Calu3 (cell line): ENCODE measurements at regions not wholly inside any gene's neighbourhood (a gene's known extent, or its start where the extent isn't known, plus 50 kb on each side); places are given as distances from the start of the nearest gene placed in this dataset.

Experiments
- BruUV-seq: library from RNA; stranded (reverse); fragments of 400-500 nt; replicated peaks from 2 replicates; lab custom pipeline; 2021; lab: Mats Ljungman, UMichigan
- CTCF ChIA-PET: fragments of 300-600 bp; sonication (Branson Sonifier 250); formaldehyde crosslinking; loops from one replicate; lab custom pipeline; 2022; ENCODE audit warnings: antibody characterized with exemption; lab: Charles Lee
- DNase-seq: peaks from one replicate; pipeline ENCODE4 v3.0.0; 2022
- H3K27ac Mint-ChIP-seq: one replicate; pipeline ENCODE4 v1.8.0; 2022; ENCODE audit warnings: mixed read lengths; ENCODE audit not compliant: unreplicated experiment
- H3K27me3 Mint-ChIP-seq: one replicate; pipeline ENCODE4 v1.8.0; 2022; ENCODE audit warnings: mixed read lengths; ENCODE audit not compliant: unreplicated experiment
- H3K36me3 Mint-ChIP-seq: one replicate; pipeline ENCODE4 v1.8.0; 2022; ENCODE audit warnings: mild to moderate bottlenecking, moderate library complexity, mixed read lengths; ENCODE audit not compliant: insufficient read depth, unreplicated experiment
- H3K4me1 Mint-ChIP-seq: one replicate; pipeline ENCODE4 v1.8.0; 2022; ENCODE audit warnings: mild to moderate bottlenecking, low read depth, mixed read lengths; ENCODE audit not compliant: unreplicated experiment
- H3K4me3 Mint-ChIP-seq: one replicate; pipeline ENCODE4 v1.8.0; 2022; ENCODE audit warnings: mild to moderate bottlenecking, low read depth, moderate library complexity, mixed read lengths; ENCODE audit not compliant: unreplicated experiment
- H3K9me3 Mint-ChIP-seq: one replicate; pipeline ENCODE4 v1.8.0; 2022; ENCODE audit warnings: low read depth, mixed read lengths; ENCODE audit not compliant: unreplicated experiment
- CTCF ChIP-seq: fragments of 200-600 bp; IDR thresholded peaks from one replicate; pipeline ENCODE4 v1.8.0; 2022; ENCODE audit warnings: antibody characterized with exemption; ENCODE audit not compliant: unreplicated experiment
- intact Hi-C: fragments of 100-400 bp; cut with micrococcal nuclease; formaldehyde crosslinking; loops from one replicate; pipeline ENCODE4 v1.10.0; 2022; ENCODE audit not compliant: unreplicated experiment

- Mint-ChIP-seq H3K27ac (no peak overlapping the region), H3K4me3 (no peak overlapping the region), H3K9me3 (no peaks in the 10 kb centered on the region), H3K27me3 (no peaks in the 10 kb centered on the region), H3K4me1 (no peaks in the 10 kb centered on the region), H3K36me3 (no peaks in the 10 kb centered on the region)
- BruUV-seq = no TSS peak
- no peak for DNase-seq
- CTCF ChIA-PET = no interaction called here
- intact Hi-C loops = loop anchor here (1.0 to 10.0 kb wide), 2 partner anchors 33 to 411 kb away; no protein-coding TSS in a partner anchor
- TF ChIP-seq CTCF = no peak
Measured at GRCh38 chr4:130335417-130336194, 1239.7 kb downstream of the C4orf33 start.

GRCh38 chr4:130336585-130337217 is 1240.7 kb downstream of the C4orf33 start:
- Mint-ChIP-seq H3K4me1 (no peaks in the 10 kb centered on the region), H3K9me3 (no peaks in the 10 kb centered on the region), H3K36me3 (no peaks in the 10 kb centered on the region), H3K27me3 (no peaks in the 10 kb centered on the region), H3K4me3 (no peak overlapping the region), H3K27ac (no peak overlapping the region)
- intact Hi-C loops = loop anchor here (10.0 kb wide), 1 partner anchor 412 kb away; no protein-coding TSS in a partner anchor
- peak; percentile 41 for TF ChIP-seq CTCF
- BruUV-seq = no TSS peak
- DNase-seq = peak; percentile 7
- CTCF ChIA-PET = no interaction called here

- Mint-ChIP-seq H3K36me3 (no peaks in the 10 kb centered on the region), H3K4me1 (no peaks in the 10 kb centered on the region), H3K27me3 (no peaks in the 10 kb centered on the region), H3K27ac (no peak overlapping the region), H3K4me3 (no peak overlapping the region), H3K9me3 (no peaks in the 10 kb centered on the region)
- intact Hi-C loops = loop anchor here (10.0 kb wide), 1 partner anchor 414 kb away; no protein-coding TSS in a partner anchor
- DNase-seq = no peak
- TF ChIP-seq CTCF = no peak
- BruUV-seq = no TSS peak
- CTCF ChIA-PET = no interaction called here
Measured at GRCh38 chr4:130338851-130339250, 1242.9 kb downstream of the C4orf33 start.

- no TSS peak for BruUV-seq
- DNase-seq = no peak
- H3K36me3 Mint-ChIP-seq = no peaks in the 10 kb centered on the region
- H3K27me3 Mint-ChIP-seq = no peaks in the 10 kb centered on the region
- CTCF ChIA-PET = no interaction called here
- no peaks in the 10 kb centered on the region for H3K9me3 Mint-ChIP-seq
- H3K4me1 Mint-ChIP-seq = no peaks in the 10 kb centered on the region
- intact Hi-C loops = loop anchor here (10.0 kb wide), 1 partner anchor 985 kb away; no protein-coding TSS in a partner anchor
- TF ChIP-seq CTCF = no peak
- H3K4me3 Mint-ChIP-seq = no peak overlapping the region
- H3K27ac Mint-ChIP-seq = no peak overlapping the region
Measured at GRCh38 chr4:130349745-130350144, 1253.8 kb downstream of the C4orf33 start.
